NOMO-1 (cell line): ENCODE measurements at regions not wholly inside any gene's neighbourhood (a gene's known extent, or its start where the extent isn't known, plus 50 kb on each side); places are given as distances from the start of the nearest gene placed in this dataset.

Experiments
- DNase-seq, 2 experiments: peaks; one replicate each; lab custom pipeline; 2025; ENCODE audit not compliant: unreplicated experiment in 2 of 2; lab: John Stamatoyannopoulos, UW

DNA sequence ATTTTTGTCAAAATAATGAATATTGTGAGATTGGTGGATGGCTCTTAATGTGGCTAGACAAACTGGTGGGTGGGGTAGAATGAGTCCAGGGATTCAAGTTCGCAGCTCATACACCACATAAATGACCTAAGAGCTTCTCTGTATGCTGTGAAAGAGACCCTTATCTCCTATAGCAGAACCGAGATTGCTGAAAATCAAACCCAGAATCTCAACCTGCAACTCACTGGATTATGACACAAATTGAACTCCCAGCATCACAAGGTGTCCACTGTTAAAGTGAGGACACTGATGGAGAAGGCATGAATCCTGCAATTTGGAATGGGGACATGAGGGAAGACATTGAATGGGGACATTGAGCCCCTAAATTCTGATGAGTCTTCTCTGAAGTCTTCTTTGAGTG, 51.3 kb upstream of the CNKSR3 start:
- no peak for DNase-seq

DNA sequence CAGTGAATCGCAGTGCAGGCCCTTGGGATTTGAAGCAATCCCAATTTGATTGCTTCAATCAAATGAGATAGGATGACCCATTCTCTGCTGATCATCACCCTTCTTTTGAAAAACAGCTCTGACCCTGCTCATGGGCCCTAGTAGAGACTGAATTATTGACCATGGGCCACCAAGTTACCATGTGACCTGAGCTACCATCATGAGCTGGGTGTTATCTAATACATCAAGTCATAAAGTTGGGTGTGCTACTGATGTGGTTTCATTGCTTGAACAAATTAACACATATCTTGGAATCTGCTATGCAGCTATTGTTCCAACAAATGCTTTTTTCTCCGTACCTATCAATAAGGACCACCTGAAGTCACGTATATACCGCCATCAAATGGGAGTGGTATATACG, 54.8 kb upstream of the CNKSR3 start:
- DNase-seq, result no peak

DNA sequence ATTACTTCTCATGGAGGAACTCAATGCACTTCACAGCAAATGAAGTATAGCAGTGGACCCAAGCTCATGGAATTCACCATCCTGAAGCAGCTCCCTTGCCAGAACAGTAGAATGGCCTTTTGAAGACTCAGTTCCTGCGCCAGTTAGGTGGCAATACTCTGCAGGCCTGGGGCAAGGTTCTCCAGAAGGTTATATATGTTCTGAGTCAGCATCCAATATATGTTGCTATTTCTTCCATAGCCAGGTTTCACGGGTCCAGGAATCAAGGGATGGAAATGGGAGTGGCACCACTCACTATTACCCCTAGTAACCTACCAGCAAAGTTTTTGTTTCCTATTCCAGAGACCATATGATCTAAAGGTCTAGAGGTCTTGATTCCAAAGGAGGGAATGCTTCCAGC, 56.4 kb upstream of the CNKSR3 start:
- no peak for DNase-seq

DNA sequence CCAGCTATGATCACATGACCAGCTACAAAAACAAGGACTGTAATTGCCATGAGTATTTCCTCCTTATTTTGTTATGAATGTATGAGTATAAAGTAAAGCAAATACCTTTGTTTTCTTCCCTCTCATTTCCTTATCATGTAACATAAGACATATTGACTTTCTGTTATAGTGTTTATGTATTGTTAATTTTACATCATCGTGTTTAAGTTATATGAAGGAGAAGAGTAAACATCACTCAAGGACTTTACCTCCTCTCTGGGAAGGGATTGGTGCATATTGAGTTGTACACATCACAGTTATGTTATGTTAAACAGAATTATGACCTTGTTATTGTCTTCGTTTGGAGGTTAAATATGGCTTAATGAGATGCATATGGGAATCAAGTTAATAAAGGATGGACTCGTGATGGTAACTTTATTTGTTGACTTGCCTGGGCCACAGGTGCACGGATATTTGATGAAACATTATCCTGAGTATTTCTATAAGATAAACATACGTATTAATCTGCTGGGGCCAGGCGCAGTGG, 57.3 kb upstream of the CNKSR3 start:
- no peak for DNase-seq

DNA sequence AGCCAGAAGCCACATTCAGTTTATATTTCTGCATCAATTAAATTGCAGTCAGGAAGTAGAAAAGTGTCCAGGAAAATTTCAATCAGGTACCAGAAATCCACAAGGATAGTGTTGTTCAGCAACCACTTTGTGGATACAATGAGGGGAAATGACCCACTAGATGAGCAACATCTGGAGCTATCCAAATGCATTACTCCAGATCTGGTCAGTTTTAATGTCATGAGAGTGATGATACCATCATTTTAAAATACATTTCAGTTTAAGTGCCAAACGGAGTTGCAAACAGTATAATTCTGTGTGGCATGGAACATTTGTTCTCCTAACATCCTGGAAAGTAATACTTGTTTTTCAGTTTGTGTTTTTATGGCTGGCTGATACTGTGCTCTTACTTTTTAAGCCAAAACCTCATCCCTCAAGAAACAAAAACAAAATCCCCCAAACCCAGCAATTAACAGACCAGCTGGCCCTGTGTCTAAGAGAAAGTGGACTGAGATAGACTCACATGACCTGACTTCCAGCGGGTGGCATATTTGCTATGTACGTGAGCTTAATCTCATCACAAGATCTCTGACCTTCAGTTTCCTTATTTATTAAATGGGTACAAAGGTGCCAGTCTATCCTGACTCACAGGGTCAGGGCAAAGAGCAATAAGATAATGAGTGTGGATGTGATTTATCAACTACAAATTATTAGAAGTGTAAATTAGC, 58.8 kb upstream of the CNKSR3 start:
- DNase-seq, result no peak

DNA sequence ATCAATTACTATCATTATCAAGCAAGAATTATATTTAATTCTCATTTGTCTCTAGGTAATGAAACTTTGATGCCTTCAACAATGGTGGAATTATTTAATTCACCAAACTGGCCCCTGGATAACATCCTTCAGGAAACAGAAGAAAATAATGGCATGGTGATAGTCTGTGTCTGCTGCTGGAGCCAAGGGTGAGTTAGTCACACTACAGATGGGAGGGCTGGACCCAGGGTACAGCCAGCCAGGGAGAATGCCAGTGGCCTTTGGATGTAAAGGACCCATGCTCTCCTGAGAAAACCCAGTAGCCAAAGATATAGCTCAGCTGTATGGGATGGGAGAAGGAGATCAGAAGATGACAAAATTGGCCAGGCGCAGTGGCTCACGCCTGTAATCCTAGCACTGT, 60.0 kb upstream of the CNKSR3 start:
- no peak for DNase-seq

DNA sequence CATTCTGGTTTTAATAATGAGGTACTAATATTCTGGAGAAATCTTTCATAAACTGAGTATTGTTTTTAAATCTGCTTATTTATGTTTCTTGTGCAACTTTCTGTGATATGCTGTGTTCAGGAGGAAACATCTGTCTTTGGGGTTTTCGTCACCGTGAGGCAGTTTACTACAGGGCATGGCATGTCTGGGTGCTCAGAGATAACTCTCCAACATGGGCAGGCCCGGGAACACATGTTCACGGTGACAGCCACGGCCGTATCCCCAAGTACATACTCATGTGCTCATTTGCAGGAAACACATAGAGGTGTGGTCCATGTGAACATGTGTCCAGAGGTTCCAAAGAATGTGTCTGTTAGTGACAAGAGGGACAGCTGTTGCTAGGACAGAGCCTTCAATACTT, 62.1 kb upstream of the CNKSR3 start:
- peak in 1 of 2 experiments; percentile 1 for DNase-seq

DNA sequence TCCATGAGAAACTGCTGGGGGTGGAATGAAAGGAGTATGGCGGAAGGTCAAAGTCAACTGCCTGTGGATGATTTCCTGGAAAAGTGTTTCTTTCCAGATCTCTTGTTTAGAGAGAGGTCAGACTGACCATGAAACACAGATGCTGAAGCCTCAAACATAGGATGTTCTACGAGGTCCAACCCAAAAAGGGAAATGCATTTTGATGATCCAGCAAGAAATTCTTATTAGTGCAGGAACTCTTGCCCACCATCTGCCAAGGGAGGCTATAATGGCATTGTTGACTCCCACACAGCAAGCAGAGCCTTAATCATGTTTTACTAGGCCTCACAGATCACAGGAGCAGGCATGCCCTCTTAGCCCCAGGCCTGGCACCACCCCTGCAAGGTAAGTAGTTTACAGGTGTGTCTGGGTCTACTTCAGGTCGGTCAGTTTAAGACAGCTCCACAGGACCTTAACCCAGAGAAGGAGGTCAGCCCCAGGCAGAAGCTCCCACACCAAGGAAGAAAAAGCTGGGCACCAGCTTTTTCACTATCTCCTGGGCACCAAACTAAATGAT, 67.6 kb upstream of the CNKSR3 start:
- no peak for DNase-seq

DNA sequence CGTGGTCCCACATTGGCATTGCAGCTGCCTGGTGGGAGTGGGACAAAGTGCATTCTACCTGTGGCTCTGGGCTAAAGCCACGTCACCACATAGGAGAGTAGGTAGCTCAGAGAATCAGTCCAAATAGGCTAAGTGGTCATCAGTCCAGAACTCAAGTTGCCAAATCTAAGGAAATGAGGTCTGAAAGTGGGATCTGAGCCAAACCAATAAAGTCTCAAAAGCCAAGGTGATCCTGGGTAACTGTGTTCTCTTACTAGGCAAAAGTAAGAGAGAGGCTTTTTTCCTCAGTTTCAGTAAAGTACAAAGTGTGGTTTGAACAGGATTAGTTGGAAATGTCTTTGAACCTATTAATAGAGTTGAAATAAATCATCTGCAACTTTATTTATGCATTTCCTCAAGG, 68.6 kb upstream of the CNKSR3 start:
- DNase-seq, result no peak

DNA sequence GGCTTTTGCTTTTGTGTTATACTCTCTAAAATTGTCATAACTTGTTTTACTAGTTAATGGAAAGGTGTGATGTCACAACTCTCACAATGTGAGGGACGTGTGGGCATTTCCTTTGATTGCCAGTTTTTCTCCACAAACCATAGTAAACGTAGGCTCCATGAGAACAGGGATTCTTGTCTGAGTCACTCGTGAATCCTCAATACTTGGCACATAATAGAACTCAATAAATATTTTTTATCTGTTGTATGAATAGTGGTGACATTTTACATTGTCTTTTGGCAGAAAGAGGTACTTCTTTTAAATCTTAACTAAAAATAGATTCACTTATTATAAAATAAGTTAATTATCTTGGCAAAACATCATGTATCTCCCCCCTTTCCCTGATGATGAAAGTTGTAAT, 69.0 kb upstream of the CNKSR3 start:
- DNase-seq, result no peak

DNA sequence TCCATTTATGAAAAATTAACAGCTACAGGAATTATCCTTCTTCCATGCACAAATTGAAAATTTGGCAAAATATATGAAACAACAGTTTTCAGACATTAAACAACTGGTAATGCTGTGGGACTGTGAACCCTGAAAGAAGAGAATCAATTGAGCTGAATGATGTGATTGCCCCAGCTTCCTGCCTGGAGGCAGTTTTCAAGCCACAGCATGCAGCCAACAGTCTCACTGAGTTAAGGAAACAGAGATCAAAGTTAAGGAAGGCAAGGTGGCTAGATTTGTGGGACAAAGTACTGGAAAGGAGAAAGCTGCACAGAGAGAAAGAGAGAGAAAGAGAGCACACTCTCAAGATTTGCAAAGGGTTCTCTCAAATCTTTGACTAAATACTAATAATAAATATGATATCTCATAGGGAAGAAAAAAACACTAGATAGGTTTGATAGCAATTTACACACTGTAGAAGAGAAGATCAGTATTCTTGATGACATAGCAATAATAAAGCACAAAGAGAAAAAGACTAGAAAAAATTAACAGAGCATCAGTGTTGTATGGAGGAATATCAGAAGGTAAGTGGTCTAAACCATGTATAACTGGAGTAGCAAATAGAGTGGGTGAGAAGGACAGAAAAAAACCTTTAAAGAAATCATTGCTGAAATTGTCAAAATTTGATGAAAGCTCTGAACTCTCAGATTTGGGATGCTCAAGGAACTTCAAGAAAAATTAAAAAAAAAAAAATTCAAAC, 70.1 kb upstream of the CNKSR3 start:
- DNase-seq, result no peak

DNA sequence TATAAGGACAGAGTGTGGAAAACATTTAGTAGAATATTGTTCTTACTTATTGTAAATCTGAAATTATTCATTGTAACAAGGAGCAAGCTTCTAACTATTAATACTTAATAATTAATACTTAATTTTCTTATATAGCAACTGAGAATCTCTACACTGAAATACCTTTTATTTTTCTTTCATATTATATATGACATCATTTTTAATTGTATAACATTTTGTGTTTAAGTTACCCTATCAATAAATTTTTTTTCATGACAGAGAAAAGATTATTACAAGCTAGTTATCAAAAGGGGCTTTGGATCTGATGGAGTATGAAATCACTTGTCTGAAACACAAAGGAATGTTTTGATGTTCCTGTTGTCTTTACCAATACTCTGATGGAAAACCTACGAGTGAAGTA, 72.2 kb upstream of the CNKSR3 start:
- DNase-seq, result no peak

DNA sequence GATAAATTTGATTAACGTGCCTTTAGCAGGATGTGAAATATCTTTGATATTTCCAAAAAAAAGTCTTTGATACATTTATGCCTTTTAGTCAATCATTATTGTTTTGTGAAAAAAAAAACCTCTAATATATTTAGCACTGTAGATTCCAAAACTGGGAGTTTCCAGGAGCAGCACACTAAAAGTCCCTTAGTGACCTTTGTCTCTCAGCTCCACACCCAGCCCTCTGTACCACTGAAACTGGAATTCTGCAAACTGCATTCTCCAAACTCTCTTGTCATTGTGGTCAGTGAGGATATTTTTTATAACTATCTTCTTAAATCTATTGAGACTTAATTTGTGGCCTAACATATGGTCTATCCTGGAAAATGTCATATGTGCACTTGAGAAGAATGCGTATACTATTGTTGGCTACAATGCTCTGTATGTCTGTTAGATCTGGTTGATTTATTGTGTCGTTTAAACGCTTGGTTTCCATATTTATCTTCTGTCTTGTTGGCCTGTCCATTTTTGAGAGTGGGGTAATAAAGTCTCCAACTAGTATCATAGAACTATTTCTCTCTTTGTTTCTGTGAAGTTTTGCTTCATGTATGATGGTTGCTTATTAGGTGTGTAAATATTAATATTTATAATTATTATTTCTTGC, 73.2 kb upstream of the CNKSR3 start:
- no peak for DNase-seq

DNA sequence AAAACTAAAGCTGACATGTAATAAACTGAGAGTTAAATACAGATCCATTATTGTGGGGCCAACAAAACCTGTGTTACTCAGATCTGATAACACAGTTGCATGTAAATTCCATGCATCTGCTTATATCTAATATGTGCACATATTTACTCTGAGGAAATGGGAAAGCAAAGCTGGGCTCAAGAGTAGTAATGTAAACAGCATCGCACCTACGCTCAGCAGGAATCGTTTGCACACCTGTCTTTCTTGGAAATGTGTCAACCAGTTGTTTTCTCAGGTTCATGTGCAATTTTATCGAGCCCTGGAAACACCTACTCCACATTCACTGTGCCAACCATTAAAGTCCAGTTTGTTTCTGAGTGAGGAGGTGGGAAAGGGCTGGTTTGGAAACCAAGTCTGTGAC, 80.3 kb upstream of the CNKSR3 start:
- DNase-seq, result no peak

DNA sequence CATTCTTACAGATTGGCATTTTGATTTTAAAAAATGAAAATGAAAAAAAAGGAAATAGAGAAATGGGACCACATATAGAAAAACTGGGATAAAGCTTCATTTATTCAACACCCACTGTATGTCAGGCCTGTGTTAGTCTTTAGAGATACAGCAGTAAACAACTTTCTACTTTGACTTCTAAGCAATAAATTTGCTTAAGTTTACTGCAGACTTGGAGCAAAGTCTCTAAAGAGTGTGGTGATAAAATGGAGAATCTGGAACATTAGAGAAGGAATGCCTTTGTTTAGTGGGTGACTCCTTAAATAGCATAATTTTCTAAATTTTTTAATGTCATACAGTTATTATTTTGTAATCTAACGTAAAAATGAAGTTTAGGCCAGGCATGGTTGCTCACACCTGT, 80.7 kb upstream of the CNKSR3 start:
- DNase-seq, result no peak

DNA sequence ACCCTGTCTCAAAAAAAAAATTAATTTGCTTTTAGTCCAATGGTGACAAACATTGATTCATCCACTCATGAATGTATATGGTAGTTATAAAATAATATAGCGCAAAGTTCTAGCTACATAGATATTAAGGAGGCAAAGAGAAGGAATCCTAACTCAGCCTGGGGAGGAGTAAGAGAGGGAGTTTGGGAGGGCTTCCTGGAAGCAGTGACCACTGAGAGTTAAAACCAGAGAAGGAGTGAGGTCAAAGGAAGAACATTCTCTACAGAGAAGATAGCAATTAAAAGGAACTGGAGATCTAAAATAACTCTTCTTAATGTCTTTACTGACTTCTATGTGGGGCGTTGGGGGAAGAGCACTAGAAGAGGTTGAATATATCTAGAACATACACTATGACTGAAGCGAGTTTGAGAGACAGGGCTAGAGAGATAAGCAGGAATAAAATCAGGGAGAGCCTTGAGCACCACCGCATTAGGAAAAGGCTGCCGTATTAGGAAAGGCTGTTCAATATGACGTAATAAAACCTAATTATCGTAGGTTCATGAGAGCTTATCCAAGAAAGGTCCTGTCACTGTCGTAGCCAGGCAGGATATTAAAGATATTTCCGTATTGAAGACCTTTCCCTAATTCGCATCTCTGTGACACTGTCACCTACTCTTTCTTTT, 81.8 kb upstream of the CNKSR3 start:
- DNase-seq, result no peak

DNA sequence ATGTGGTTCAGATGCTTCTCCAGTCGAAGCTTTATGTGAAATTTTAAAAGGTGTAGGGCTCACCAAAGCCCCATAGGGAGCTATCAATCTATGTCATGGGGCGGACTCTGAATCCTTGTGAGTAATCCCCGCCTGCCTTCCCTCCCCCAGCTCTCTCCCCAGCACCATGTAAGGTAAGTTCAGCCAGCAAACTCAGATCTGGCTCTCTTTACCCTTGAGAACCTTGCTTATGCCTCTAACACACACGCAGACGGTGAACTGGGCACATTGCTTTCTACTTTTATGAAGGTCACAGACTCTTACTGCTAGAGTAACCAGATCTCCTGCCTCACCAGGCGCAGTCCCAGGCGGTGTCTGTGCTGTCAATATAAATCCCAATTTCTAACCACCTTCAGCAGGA, 82.6 kb upstream of the CNKSR3 start:
- DNase-seq, result no peak

DNA sequence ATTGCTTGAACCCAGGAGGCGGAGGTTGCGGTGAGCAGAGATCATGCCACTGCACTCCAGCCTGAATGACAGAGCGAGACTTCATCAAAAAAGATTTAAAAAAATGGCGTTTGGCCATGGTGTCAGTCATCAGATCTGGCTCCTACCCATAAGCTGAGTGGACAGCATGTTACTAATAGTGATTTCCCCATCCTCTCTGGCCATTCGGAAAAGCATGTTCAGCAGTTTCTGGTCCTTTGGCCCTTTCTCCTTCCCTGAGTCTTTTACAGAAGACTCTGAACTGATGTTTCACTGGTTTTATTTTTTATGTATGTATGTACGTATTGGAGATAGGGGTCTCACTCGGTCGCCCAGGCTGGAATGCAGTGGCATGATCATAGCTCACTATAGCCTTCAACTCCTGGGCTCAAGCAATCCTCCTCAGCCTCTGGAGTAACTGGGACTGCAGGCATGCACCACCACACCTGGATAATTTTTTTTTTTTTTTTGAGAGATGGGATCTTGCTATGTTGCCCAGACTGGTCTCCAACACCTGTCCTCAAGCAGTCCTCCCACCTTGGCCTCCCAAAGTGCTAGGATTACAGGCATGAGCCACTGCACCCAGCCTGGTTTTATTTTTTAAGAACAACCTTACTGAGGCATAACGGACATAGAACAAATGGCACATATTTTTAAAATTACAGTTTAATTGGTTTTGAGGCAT, 84.2 kb upstream of the CNKSR3 start:
- no peak for DNase-seq

DNA sequence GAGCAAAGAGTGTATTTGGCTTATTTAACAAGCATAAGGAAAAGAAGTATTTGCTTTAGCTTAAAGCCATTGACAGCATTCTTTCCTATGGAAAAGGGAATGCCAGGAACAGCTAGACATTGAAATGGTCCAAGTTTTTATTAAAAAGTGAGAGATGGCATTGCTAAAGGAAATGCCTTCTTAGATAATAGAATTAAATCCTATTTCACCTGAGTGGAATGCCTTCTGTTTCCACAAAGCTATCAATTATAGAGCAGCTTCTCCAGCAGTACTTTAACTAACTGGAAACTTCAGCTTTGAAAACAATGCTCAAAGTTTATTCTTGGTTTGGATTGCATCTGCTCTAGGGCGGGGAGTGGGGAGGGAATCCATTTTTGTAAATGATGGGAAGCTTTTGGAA, 85.1 kb upstream of the CNKSR3 start:
- no peak for DNase-seq

DNA sequence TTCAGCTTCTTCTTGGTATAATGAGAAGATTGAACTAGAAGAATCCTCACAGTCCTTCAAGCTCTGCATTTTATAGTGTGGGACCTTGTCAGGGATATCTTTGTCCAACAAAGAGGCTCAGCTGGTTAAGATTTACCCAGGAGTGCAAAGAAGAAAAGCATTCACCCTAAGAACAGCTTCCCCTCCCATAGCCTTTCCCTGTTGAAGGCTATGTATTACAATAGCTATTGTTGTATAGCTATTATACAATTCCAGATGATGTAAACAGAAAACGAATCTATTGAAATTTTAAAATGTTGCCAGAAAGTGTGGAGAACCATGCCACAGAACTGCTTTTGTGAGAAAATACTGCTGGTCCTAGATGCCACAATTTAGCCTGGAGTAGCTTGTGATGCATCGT, 85.5 kb upstream of the CNKSR3 start:
- no peak for DNase-seq
